ENCODE measurements at regions not wholly inside any gene's neighbourhood (a gene's known extent, or its start where the extent isn't known, plus 50 kb on each side); places are given as distances from the start of the nearest gene placed in this dataset.

GRCh38 chr4:63922146-63922545 lies 487.1 kb downstream of the TECRL start:
- Histone ChIP-seq H3K27me3 (replicated peaks; ENCODE audit: insufficient read depth, low read length) (no peaks in the 10 kb centered on the region), H3K27ac (ENCODE audit: low read length) (no peak overlapping the region), H3K4me1 (ENCODE audit: low read length) (no peaks in the 10 kb centered on the region), H3K9me3 (replicated peaks; ENCODE audit: insufficient read depth, low read length) (no peaks in the 10 kb centered on the region), H2AFZ (ENCODE audit: low read length) (no peak overlapping the region), H3K36me3 (replicated peaks; ENCODE audit: insufficient read depth, low read length) (no peaks in the 10 kb centered on the region), H3K4me2 (ENCODE audit: low read depth, low read length) (no peak overlapping the region), H3K9ac (ENCODE audit: low read length) (no peak overlapping the region), H3F3A (ENCODE audit: insufficient read depth, low read length) (no peaks in the 10 kb centered on the region), H3K9me2 (replicated peaks; ENCODE audit: insufficient read depth, low read length) (no peaks in the 10 kb centered on the region), H4K20me1 (ENCODE audit: insufficient read depth, low read length) (no peaks in the 10 kb centered on the region), H3K79me2 (ENCODE audit: low read length) (no peaks in the 10 kb centered on the region), H3K4me3 (ENCODE audit: low read length) (no peak overlapping the region)
- TF ChIP-seq EZH2phosphoT487 (IDR thresholded peaks at IDR 0.05; ENCODE audit: low read length): no peak
- no peak for TF ChIP-seq EZH2 (optimal IDR thresholded peaks at IDR 0.05; ENCODE audit: low read depth, low read length)
- no peak for TF ChIP-seq CTCF (IDR thresholded peaks at IDR 0.05; ENCODE audit: low read length)
- no peak for DNase-seq

- TF ChIP-seq CTCF (IDR thresholded peaks at IDR 0.05; ENCODE audit: low read length): no peak
- no peak for TF ChIP-seq EZH2phosphoT487 (IDR thresholded peaks at IDR 0.05; ENCODE audit: low read length)
- TF ChIP-seq EZH2 (optimal IDR thresholded peaks at IDR 0.05; ENCODE audit: low read depth, low read length): no peak
- Histone ChIP-seq H3K36me3 (replicated peaks; ENCODE audit: insufficient read depth, low read length) (no peaks in the 10 kb centered on the region), H3K4me1 (ENCODE audit: low read length) (no peaks in the 10 kb centered on the region), H3K79me2 (ENCODE audit: low read length) (no peaks in the 10 kb centered on the region), H3K9me2 (replicated peaks; ENCODE audit: insufficient read depth, low read length) (no peaks in the 10 kb centered on the region), H2AFZ (ENCODE audit: low read length) (no peak overlapping the region), H4K20me1 (ENCODE audit: insufficient read depth, low read length) (no peaks in the 10 kb centered on the region), H3K27me3 (replicated peaks; ENCODE audit: insufficient read depth, low read length) (no peaks in the 10 kb centered on the region), H3K9ac (ENCODE audit: low read length) (no peak overlapping the region), H3K27ac (ENCODE audit: low read length) (no peak overlapping the region), H3K4me3 (ENCODE audit: low read length) (no peak overlapping the region), H3K4me2 (ENCODE audit: low read depth, low read length) (no peak overlapping the region), H3F3A (ENCODE audit: insufficient read depth, low read length) (no peaks in the 10 kb centered on the region), H3K9me3 (replicated peaks; ENCODE audit: insufficient read depth, low read length) (no peaks in the 10 kb centered on the region)
- DNase-seq: no peak
These were observed 487.7 kb downstream of the TECRL start for GRCh38 chr4:63921561-63921960.

- no peak for TF ChIP-seq EZH2phosphoT487 (IDR thresholded peaks at IDR 0.05; ENCODE audit: low read length)
- TF ChIP-seq EZH2 (optimal IDR thresholded peaks at IDR 0.05; ENCODE audit: low read depth, low read length): no peak
- no peak for TF ChIP-seq CTCF (IDR thresholded peaks at IDR 0.05; ENCODE audit: low read length)
- Histone ChIP-seq H2AFZ (ENCODE audit: low read length) (no peak overlapping the region), H3K9me2 (replicated peaks; ENCODE audit: insufficient read depth, low read length) (no peaks in the 10 kb centered on the region), H3K4me2 (ENCODE audit: low read depth, low read length) (no peak overlapping the region), H3K36me3 (replicated peaks; ENCODE audit: insufficient read depth, low read length) (no peaks in the 10 kb centered on the region), H3K27me3 (replicated peaks; ENCODE audit: insufficient read depth, low read length) (no peaks in the 10 kb centered on the region), H3K27ac (ENCODE audit: low read length) (no peak overlapping the region), H3K4me3 (ENCODE audit: low read length) (no peak overlapping the region), H3K79me2 (ENCODE audit: low read length) (no peaks in the 10 kb centered on the region), H3K9ac (ENCODE audit: low read length) (no peak overlapping the region), H3K4me1 (ENCODE audit: low read length) (no peaks in the 10 kb centered on the region), H3K9me3 (replicated peaks; ENCODE audit: insufficient read depth, low read length) (no peaks in the 10 kb centered on the region), H3F3A (ENCODE audit: insufficient read depth, low read length) (no peaks in the 10 kb centered on the region), H4K20me1 (ENCODE audit: insufficient read depth, low read length) (no peaks in the 10 kb centered on the region)
- DNase-seq: no peak
These were observed 489.4 kb downstream of the TECRL start for GRCh38 chr4:63919636-63920365.
